H1 (cell line): ENCODE measurements at regions not wholly inside any gene's neighbourhood (a gene's known extent, or its start where the extent isn't known, plus 50 kb on each side); places are given as distances from the start of the nearest gene placed in this dataset.

Experiments
- KDM1A ChIP-seq: fragments of 200-600, 300-600 bp; sonication (generic); IDR thresholded peaks from 2 replicates; pipeline ENCODE4 v1.7.1; 2016; ENCODE audit warnings: mild to moderate bottlenecking, low read length, borderline replicate concordance
- TF ChIP-seq, protein P1 (sequence below): fragments of 300-600 bp; sonication (generic); IDR thresholded peaks from 2 replicates; pipeline ENCODE4 v1.7.1; 2012; ENCODE audit warnings: low read length, moderate library complexity, mild to moderate bottlenecking, inconsistent platforms; ENCODE audit not compliant: insufficient replicate concordance

- no peak for TF ChIP-seq KDM1A
- TF ChIP-seq, protein P1, sequence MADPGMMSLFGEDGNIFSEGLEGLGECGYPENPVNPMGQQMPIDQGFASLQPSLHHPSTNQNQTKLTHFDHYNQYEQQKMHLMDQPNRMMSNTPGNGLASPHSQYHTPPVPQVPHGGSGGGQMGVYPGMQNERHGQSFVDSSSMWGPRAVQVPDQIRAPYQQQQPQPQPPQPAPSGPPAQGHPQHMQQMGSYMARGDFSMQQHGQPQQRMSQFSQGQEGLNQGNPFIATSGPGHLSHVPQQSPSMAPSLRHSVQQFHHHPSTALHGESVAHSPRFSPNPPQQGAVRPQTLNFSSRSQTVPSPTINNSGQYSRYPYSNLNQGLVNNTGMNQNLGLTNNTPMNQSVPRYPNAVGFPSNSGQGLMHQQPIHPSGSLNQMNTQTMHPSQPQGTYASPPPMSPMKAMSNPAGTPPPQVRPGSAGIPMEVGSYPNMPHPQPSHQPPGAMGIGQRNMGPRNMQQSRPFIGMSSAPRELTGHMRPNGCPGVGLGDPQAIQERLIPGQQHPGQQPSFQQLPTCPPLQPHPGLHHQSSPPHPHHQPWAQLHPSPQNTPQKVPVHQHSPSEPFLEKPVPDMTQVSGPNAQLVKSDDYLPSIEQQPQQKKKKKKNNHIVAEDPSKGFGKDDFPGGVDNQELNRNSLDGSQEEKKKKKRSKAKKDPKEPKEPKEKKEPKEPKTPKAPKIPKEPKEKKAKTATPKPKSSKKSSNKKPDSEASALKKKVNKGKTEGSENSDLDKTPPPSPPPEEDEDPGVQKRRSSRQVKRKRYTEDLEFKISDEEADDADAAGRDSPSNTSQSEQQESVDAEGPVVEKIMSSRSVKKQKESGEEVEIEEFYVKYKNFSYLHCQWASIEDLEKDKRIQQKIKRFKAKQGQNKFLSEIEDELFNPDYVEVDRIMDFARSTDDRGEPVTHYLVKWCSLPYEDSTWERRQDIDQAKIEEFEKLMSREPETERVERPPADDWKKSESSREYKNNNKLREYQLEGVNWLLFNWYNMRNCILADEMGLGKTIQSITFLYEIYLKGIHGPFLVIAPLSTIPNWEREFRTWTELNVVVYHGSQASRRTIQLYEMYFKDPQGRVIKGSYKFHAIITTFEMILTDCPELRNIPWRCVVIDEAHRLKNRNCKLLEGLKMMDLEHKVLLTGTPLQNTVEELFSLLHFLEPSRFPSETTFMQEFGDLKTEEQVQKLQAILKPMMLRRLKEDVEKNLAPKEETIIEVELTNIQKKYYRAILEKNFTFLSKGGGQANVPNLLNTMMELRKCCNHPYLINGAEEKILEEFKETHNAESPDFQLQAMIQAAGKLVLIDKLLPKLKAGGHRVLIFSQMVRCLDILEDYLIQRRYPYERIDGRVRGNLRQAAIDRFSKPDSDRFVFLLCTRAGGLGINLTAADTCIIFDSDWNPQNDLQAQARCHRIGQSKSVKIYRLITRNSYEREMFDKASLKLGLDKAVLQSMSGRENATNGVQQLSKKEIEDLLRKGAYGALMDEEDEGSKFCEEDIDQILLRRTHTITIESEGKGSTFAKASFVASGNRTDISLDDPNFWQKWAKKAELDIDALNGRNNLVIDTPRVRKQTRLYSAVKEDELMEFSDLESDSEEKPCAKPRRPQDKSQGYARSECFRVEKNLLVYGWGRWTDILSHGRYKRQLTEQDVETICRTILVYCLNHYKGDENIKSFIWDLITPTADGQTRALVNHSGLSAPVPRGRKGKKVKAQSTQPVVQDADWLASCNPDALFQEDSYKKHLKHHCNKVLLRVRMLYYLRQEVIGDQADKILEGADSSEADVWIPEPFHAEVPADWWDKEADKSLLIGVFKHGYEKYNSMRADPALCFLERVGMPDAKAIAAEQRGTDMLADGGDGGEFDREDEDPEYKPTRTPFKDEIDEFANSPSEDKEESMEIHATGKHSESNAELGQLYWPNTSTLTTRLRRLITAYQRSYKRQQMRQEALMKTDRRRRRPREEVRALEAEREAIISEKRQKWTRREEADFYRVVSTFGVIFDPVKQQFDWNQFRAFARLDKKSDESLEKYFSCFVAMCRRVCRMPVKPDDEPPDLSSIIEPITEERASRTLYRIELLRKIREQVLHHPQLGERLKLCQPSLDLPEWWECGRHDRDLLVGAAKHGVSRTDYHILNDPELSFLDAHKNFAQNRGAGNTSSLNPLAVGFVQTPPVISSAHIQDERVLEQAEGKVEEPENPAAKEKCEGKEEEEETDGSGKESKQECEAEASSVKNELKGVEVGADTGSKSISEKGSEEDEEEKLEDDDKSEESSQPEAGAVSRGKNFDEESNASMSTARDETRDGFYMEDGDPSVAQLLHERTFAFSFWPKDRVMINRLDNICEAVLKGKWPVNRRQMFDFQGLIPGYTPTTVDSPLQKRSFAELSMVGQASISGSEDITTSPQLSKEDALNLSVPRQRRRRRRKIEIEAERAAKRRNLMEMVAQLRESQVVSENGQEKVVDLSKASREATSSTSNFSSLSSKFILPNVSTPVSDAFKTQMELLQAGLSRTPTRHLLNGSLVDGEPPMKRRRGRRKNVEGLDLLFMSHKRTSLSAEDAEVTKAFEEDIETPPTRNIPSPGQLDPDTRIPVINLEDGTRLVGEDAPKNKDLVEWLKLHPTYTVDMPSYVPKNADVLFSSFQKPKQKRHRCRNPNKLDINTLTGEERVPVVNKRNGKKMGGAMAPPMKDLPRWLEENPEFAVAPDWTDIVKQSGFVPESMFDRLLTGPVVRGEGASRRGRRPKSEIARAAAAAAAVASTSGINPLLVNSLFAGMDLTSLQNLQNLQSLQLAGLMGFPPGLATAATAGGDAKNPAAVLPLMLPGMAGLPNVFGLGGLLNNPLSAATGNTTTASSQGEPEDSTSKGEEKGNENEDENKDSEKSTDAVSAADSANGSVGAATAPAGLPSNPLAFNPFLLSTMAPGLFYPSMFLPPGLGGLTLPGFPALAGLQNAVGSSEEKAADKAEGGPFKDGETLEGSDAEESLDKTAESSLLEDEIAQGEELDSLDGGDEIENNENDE = no peak
- TF ChIP-seq, all 59 proteins: peak for 0
Observed at GRCh38 chr4:27140486-27140885, 279.8 kb downstream of the STIM2 start (continued).
